Stimulated activated memory B cell treated with anti-CD40 and anti-IgM and Interleukin-4, amounts not matched to agents 10 μg/mL and 1 μg/mL and 100 μg/mL, for 72 hours (primary cell): ENCODE measurements at regions not wholly inside any gene's neighbourhood (a gene's known extent, or its start where the extent isn't known, plus 50 kb on each side); places are given as distances from the start of the nearest gene placed in this dataset.
"Not testable (repeated sequence)": the region's sequence is repeated elsewhere in the genome, so short reads cannot be mapped to it uniquely, and the experiment has no call there.

ENCODE experiments used
- ATAC-seq: fragments of 150-1000 bp; cut with Tn5 transposase; 2 replicates; pipeline ENCODE4 v1.10.0; 2021
- H3K27ac Mint-ChIP-seq: one replicate; pipeline ENCODE4 v1.8.0; 2022; ENCODE audit warnings: mild to moderate bottlenecking, mixed read lengths
- H3K27me3 Mint-ChIP-seq: one replicate; pipeline ENCODE4 v1.8.0; 2022; ENCODE audit warnings: mixed read lengths
- H3K36me3 Mint-ChIP-seq: one replicate; pipeline ENCODE4 v1.8.0; 2022; ENCODE audit warnings: mixed read lengths
- H3K4me1 Mint-ChIP-seq: one replicate; pipeline ENCODE4 v1.8.0; 2022; ENCODE audit warnings: mixed read lengths
- H3K4me3 Mint-ChIP-seq: one replicate; pipeline ENCODE4 v1.8.0; 2022; ENCODE audit warnings: mild to moderate bottlenecking, moderate library complexity, mixed read lengths
- H3K9me3 Mint-ChIP-seq: one replicate; pipeline ENCODE4 v1.8.0; 2022; ENCODE audit warnings: mixed read lengths

DNA sequence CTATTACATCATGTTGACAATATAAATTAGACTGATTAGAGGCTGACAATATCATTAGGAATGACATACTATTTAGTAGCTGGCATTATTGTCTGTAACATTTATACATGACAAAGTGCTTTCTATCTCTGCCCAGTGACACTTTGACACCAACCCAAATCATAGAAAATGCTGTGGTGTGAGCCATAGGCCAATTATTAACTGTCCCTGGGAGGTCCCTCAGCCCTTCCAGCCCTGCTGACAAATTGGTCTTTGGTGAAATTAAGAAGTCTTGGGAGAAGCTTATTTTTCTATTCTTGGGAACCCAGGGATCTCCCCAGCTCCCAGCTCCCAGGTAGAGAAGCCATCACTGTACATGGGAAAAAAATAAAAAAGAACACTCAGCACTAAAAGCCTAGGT, 179.6 kb downstream of the AIPL1 start:
- Mint-ChIP-seq H3K27me3 (peaks cover 46% of the 10 kb centered on the region), H3K4me1 (no peaks in the 10 kb centered on the region), H3K27ac (no peak overlapping the region), H3K9me3 (no peaks in the 10 kb centered on the region), H3K36me3 (no peaks in the 10 kb centered on the region), H3K4me3 (no peak overlapping the region)
- no peak for ATAC-seq

DNA sequence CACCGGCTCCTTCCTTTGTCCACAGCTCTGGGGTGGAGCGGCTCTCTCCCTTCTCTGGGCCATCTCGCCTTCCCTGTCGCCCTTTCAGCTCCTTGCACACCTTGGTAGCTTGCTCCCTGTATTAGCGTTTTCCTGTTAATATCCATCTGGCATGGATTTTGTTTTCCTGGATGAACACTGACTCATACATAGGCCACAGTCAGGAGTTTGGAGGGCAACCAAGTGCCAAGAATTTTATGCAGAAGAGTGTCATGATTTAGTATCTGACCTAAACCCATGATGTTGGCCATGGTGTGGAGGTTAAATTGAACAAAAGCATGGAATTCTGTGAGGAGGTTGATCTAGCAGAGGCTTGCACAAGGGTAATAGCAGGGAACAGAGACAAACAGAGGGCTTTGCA, 180.9 kb downstream of the AIPL1 start:
- Mint-ChIP-seq H3K9me3 (no peaks in the 10 kb centered on the region), H3K27ac (no peak overlapping the region), H3K36me3 (no peaks in the 10 kb centered on the region), H3K4me1 (no peaks in the 10 kb centered on the region), H3K4me3 (no peak overlapping the region), H3K27me3 (peaks cover 50% of the 10 kb centered on the region)
- no peak for ATAC-seq

DNA sequence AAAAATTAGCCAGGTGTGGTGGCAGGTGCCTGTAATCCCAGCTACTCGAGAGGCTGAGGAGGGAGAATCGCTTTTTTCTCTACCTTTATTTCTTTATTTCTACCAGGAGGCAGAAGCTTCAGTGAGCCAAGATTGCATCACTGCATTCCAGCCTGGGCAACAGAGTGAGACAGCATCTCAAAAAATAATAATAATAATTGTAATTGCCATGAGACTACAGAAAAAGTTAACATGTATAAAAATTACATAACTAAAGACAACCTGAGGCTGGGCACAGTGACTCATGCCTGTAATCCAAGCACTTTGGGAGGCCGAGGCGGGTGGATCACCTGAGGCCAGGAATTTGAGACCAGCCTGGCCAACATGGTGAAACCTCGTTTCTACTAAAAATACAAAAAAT, 181.5 kb downstream of the WSCD1 start:
- not testable (repeated sequence) for H3K36me3 Mint-ChIP-seq, H3K27ac Mint-ChIP-seq, H3K9me3 Mint-ChIP-seq, H3K4me1 Mint-ChIP-seq, ATAC-seq, H3K4me3 Mint-ChIP-seq
- peaks cover 47% of the 10 kb centered on the region for H3K27me3 Mint-ChIP-seq

GRCh38 chr17:6249732-6250131, 179.6 kb downstream of the WSCD1 start:
- Mint-ChIP-seq H3K36me3 (no peaks in the 10 kb centered on the region), H3K4me1 (no peaks in the 10 kb centered on the region), H3K9me3 (no peaks in the 10 kb centered on the region), H3K27ac (no peak overlapping the region), H3K27me3 (peaks cover 39% of the 10 kb centered on the region), H3K4me3 (no peak overlapping the region)
- no peak for ATAC-seq

GRCh38 chr17:6248061-6248460, 177.9 kb downstream of the WSCD1 start:
- no peak overlapping the region for H3K27ac Mint-ChIP-seq
- no peak for ATAC-seq
- H3K9me3 Mint-ChIP-seq, result no peaks in the 10 kb centered on the region
- H3K36me3 Mint-ChIP-seq, result no peaks in the 10 kb centered on the region
- H3K4me3 Mint-ChIP-seq, result no peak overlapping the region
- peaks cover 54% of the 10 kb centered on the region for H3K27me3 Mint-ChIP-seq
- no peaks in the 10 kb centered on the region for H3K4me1 Mint-ChIP-seq

GRCh38 chr17:6245301-6246177, 175.4 kb downstream of the WSCD1 start:
- Mint-ChIP-seq H3K4me3 (no peak overlapping the region), H3K9me3 (no peaks in the 10 kb centered on the region)

DNA sequence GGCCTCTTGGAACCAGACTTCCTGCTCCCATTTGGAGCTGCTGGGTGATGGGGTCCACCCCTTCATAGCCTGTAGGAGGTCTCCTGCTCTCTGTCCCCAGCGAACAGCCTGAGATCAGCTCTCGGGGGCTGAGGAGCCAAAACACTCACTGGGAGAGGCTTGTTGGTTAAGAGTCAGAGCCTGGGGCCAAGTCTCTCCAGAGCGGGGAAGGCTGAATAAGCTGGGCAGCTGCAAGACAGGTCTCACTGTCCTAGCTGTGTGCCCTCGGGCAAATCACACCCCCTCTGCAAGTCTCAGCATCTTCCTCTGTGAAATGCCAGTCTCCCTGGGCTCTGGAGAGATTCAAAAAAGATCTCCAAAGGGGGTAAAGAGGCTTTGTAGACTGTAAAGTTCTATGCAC, 174.6 kb downstream of the WSCD1 start:
- H3K27me3 Mint-ChIP-seq, result peaks cover 61% of the 10 kb centered on the region
- H3K4me3 Mint-ChIP-seq, result no peak overlapping the region
- H3K9me3 Mint-ChIP-seq, result no peaks in the 10 kb centered on the region
- H3K27ac Mint-ChIP-seq, result no peak overlapping the region
- H3K36me3 Mint-ChIP-seq, result no peaks in the 10 kb centered on the region
- H3K4me1 Mint-ChIP-seq, result no peaks in the 10 kb centered on the region
- ATAC-seq, result no peak

More at GRCh38 chr17:6245301-6246177, 175.4 kb downstream of the WSCD1 start:
- Mint-ChIP-seq H3K4me1 (no peaks in the 10 kb centered on the region), H3K36me3 (no peaks in the 10 kb centered on the region), H3K27me3 (peaks cover 61% of the 10 kb centered on the region), H3K27ac (no peak overlapping the region)
- no peak for ATAC-seq

GRCh38 chr17:6244253-6244652, 174.1 kb downstream of the WSCD1 start:
- no peak for ATAC-seq
- Mint-ChIP-seq H3K4me3 (no peak overlapping the region), H3K36me3 (no peaks in the 10 kb centered on the region), H3K9me3 (no peaks in the 10 kb centered on the region), H3K4me1 (no peaks in the 10 kb centered on the region), H3K27ac (no peak overlapping the region), H3K27me3 (peaks cover 61% of the 10 kb centered on the region)

DNA sequence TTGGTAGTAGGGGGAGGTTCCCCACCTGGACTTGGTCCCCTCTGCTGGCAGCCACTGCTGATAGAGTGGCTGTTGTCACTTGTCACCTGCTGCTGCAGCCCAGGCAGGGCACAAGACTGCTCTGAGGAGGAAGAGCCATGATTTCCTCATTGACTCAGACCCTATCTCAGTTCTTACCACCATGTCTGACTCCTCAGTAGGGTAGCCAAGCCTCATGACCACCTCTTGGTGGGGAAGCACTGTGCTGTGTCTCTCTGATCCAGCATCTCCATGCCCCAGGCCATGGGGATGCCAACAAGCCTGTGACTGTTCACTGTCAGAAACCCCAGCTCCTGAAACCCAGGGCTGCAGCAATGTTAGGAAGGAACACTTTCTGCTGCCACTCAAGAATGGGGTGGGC, 173.0 kb downstream of the WSCD1 start:
- Mint-ChIP-seq H3K27me3 (peaks cover 51% of the 10 kb centered on the region), H3K9me3 (no peaks in the 10 kb centered on the region), H3K27ac (no peak overlapping the region)

GRCh38 chr17:6241996-6242395, 171.8 kb downstream of the WSCD1 start:
- ATAC-seq, result no peak
- Mint-ChIP-seq H3K4me1 (no peaks in the 10 kb centered on the region), H3K36me3 (no peaks in the 10 kb centered on the region), H3K4me3 (no peak overlapping the region), H3K27ac (no peak overlapping the region), H3K27me3 (peaks cover 47% of the 10 kb centered on the region), H3K9me3 (no peaks in the 10 kb centered on the region)

More for the DNA sequence above, 173.0 kb downstream of the WSCD1 start:
- Mint-ChIP-seq H3K36me3 (no peaks in the 10 kb centered on the region), H3K4me3 (no peak overlapping the region), H3K4me1 (no peaks in the 10 kb centered on the region)
- ATAC-seq, result no peak

DNA sequence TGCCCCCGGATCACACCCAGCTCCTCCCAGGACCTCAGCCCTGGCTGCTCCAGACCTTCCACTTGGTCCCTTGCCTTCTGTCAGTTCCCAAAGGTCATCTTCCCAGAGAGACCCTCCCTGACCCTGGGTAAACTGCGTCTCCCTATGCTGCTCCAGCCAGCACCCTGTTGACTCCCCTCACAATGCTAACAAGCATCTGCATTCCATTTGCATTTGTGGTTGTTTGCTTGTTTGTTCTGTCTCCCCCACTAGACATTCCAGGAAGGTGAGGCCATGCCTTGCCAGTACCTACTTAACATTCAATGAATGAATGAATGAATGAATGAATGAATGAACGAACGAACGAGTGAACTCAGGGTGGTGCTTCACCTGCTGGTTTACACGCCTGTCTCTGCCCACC, 171.2 kb downstream of the WSCD1 start:
- ATAC-seq, result no peak
- no peaks in the 10 kb centered on the region for H3K36me3 Mint-ChIP-seq
- no peak overlapping the region for H3K4me3 Mint-ChIP-seq
- H3K4me1 Mint-ChIP-seq, result no peaks in the 10 kb centered on the region
- H3K27me3 Mint-ChIP-seq, result peaks cover 52% of the 10 kb centered on the region
- no peaks in the 10 kb centered on the region for H3K9me3 Mint-ChIP-seq
- H3K27ac Mint-ChIP-seq, result no peak overlapping the region

- no peak for ATAC-seq
- no peaks in the 10 kb centered on the region for H3K9me3 Mint-ChIP-seq
- H3K4me1 Mint-ChIP-seq, result no peaks in the 10 kb centered on the region
- H3K36me3 Mint-ChIP-seq, result no peaks in the 10 kb centered on the region
- H3K27ac Mint-ChIP-seq, result no peak overlapping the region
- peaks cover 52% of the 10 kb centered on the region for H3K27me3 Mint-ChIP-seq
- H3K4me3 Mint-ChIP-seq, result no peak overlapping the region
These were observed 170.4 kb downstream of the WSCD1 start for GRCh38 chr17:6240601-6241000.

DNA sequence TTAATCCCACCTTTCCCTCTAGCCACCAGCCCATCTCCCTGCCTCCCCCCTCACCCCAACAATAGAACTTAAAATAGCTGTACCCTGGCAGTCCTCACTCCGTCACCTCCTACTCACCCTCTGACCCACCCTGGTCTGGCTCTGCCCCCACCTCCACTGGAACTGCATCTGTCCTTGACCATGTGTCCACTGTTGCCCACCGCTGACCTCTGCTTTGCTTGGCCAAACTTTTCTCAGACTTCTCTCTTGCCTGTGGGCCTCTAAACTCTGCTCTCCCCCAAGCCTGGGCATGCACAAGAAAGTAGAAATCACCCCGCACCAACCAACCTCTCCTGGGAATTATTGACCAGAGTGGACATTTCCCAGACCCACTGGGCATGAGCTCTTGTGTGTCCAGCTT, 169.8 kb downstream of the WSCD1 start:
- Mint-ChIP-seq H3K36me3 (no peaks in the 10 kb centered on the region), H3K4me1 (no peaks in the 10 kb centered on the region), H3K4me3 (no peak overlapping the region), H3K27ac (no peak overlapping the region), H3K9me3 (no peaks in the 10 kb centered on the region), H3K27me3 (peaks cover 52% of the 10 kb centered on the region)
- ATAC-seq, result no peak

GRCh38 chr17:6239241-6239798, 169.1 kb downstream of the WSCD1 start:
- Mint-ChIP-seq H3K9me3 (no peaks in the 10 kb centered on the region), H3K4me3 (no peak overlapping the region)

DNA sequence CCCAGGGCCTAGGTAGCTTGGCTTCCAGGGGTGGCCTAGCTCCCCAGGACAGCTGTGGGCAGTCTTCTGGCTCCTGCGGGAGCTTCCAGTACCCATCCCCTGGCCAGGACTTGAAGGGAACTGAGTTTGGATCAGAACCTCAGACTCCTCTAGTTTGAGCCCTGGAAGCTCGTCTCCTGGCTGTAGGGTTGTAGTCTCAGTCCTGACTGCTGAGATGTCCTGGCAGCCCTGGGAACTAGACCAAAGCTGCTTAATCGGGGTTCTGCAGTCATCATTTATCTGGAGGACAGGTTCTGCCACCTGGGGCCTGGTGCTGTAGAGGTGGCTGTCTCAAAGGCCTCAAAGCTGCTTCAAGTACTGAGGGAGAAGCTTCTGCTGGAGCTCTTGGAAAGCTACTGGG, 163.7 kb downstream of the WSCD1 start:
- H3K4me3 Mint-ChIP-seq, result no peak overlapping the region
- no peaks in the 10 kb centered on the region for H3K36me3 Mint-ChIP-seq
- no peaks in the 10 kb centered on the region for H3K4me1 Mint-ChIP-seq
- no peak overlapping the region for H3K27ac Mint-ChIP-seq
- ATAC-seq, result no peak
- peaks cover 8% of the 10 kb centered on the region for H3K27me3 Mint-ChIP-seq
- H3K9me3 Mint-ChIP-seq, result peaks cover 2% of the 10 kb centered on the region

More at GRCh38 chr17:6239241-6239798, 169.1 kb downstream of the WSCD1 start:
- peaks cover 48% of the 10 kb centered on the region for H3K27me3 Mint-ChIP-seq
- no peaks in the 10 kb centered on the region for H3K4me1 Mint-ChIP-seq
- H3K36me3 Mint-ChIP-seq, result no peaks in the 10 kb centered on the region
- ATAC-seq, result no peak
- H3K27ac Mint-ChIP-seq, result no peak overlapping the region

GRCh38 chr17:6233339-6233738, 163.2 kb downstream of the WSCD1 start:
- Mint-ChIP-seq H3K4me3 (no peak overlapping the region), H3K27me3 (peaks cover 8% of the 10 kb centered on the region), H3K36me3 (no peaks in the 10 kb centered on the region), H3K4me1 (no peaks in the 10 kb centered on the region), H3K27ac (no peak overlapping the region), H3K9me3 (peaks cover 2% of the 10 kb centered on the region)
- no peak for ATAC-seq
